Vagina (tissue), 2 donors: ENCODE measurements at regions not wholly inside any gene's neighbourhood (a gene's known extent, or its start where the extent isn't known, plus 50 kb on each side); places are given as distances from the start of the nearest gene placed in this dataset.

Experiments
- CTCF ChIP-seq, 3 experiments: fragments of 450-650 bp in 2 of 3; fragments of 200-600 bp in 1 of 3; sonication (generic) in 1 of 3; IDR thresholded peaks; one replicate each; pipeline ENCODE4 v1.5.1; 2017 to 2019; ENCODE audit warnings: antibody characterized with exemption in 3 of 3, mild to moderate bottlenecking in 2 of 3, moderate library complexity in 2 of 3
- POLR2AphosphoS5 ChIP-seq, 2 donors: sonication (generic); formaldehyde crosslinking; IDR thresholded peaks; one replicate each; pipeline ENCODE4 v1.9.0; 2017; ENCODE audit warnings: antibody characterized with exemption in 2 of 2, mild to moderate bottlenecking in 2 of 2, low read depth in 1 of 2; ENCODE audit not compliant: insufficient read depth in 1 of 2

GRCh38 chr4:155038459-155038858, 170.0 kb upstream of the NPY2R start:
- TF ChIP-seq POLR2AphosphoS5 (IDR thresholded peaks at IDR 0.05; ENCODE audit: insufficient read depth in 1 of 2, low read depth in 1 of 2): no peak
- TF ChIP-seq CTCF (IDR thresholded peaks at IDR 0.05): no peak
